ENCODE measurements at regions not wholly inside any gene's neighbourhood (a gene's known extent, or its start where the extent isn't known, plus 50 kb on each side); places are given as distances from the start of the nearest gene placed in this dataset.

DNA sequence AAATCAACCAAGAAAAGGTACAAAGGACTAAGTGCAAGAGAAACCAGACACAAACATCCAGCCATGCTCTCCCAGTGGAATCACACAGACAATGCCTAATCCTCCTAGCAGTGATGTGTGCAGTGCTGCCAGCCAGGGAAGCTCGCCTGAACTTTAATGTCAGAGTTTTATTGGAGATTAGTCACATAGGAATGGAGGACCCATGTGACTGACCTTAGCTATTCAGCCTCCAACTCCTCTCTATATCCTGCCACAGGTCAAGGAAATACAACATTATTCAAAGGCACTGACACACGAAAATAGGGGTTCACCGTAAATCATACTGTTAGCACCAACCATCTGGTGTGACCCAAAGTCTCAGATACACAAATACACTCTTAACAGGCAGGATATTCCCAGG, 684.6 kb downstream of the DOK5 start:
- Histone ChIP-seq H3K4me1 (no peaks in the 10 kb centered on the region), H3K36me3 (no peaks in the 10 kb centered on the region), H3K27ac (no peak overlapping the region), H3K9me3 (peaks cover 0 to 10% (median 0%) of the 10 kb centered on the region in 12 donors), H3K4me3 (no peak overlapping the region), H3K27me3 (no peaks in the 10 kb centered on the region)
- DNase-seq: no peak
- TF ChIP-seq POLR2A (IDR thresholded peaks at IDR 0.05): no peak
- TF ChIP-seq, protein P1, sequence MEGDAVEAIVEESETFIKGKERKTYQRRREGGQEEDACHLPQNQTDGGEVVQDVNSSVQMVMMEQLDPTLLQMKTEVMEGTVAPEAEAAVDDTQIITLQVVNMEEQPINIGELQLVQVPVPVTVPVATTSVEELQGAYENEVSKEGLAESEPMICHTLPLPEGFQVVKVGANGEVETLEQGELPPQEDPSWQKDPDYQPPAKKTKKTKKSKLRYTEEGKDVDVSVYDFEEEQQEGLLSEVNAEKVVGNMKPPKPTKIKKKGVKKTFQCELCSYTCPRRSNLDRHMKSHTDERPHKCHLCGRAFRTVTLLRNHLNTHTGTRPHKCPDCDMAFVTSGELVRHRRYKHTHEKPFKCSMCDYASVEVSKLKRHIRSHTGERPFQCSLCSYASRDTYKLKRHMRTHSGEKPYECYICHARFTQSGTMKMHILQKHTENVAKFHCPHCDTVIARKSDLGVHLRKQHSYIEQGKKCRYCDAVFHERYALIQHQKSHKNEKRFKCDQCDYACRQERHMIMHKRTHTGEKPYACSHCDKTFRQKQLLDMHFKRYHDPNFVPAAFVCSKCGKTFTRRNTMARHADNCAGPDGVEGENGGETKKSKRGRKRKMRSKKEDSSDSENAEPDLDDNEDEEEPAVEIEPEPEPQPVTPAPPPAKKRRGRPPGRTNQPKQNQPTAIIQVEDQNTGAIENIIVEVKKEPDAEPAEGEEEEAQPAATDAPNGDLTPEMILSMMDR (IDR thresholded peaks at IDR 0.05): no peak
- 70 to 78% (median 75%) methylated on average over 3 of the region's 3 CpGs for WGBS, 4 donors
- ATAC-seq: no peak
- intact Hi-C loops (cut with DNase I): no loop called here

DNA sequence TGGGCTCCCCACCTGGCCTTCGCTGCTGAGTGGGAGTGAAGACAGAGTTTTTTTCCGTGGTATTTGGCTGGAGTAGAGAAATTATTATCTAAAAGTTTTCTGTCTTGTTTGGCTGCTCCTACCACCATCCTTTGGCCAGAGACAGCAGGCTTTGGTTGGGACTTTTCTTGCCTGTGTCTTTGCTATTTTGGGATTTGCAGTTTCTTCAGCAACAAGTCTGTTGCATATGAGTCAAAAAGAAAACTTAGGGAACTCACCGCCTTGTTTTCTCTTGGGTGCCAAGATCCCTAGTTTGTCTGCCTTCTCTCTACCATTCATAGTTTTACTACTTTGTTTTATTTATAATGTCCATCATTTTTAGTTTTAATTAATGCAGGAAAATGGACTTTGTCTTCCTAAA, 683.8 kb downstream of the DOK5 start:
- no peak for ATAC-seq

GRCh38 chr20:55158446-55158845, 683.1 kb downstream of the DOK5 start:
- WGBS, 4 donors: 87 to 97% (median 91%) methylated on average over 2 of the region's 2 CpGs

More for the DNA sequence above, 683.8 kb downstream of the DOK5 start:
- no peak overlapping the region for H3K27ac ChIP-seq
- no peaks in the 10 kb centered on the region for H3K4me1 ChIP-seq
- intact Hi-C loops (cut with DNase I): no loop called here
- no peaks in the 10 kb centered on the region for H3K36me3 ChIP-seq
- H3K27me3 ChIP-seq: no peaks in the 10 kb centered on the region
- no peak for TF ChIP-seq POLR2A (IDR thresholded peaks at IDR 0.05)
- TF ChIP-seq, protein P1 (IDR thresholded peaks at IDR 0.05): no peak
- H3K9me3 ChIP-seq: peaks cover 0 to 10% (median 0%) of the 10 kb centered on the region in 12 donors
- no peak overlapping the region for H3K4me3 ChIP-seq
- no peak for DNase-seq
- 62 to 83% (median 76%) methylated on average over 3 of the region's 3 CpGs for WGBS, 4 donors

DNA sequence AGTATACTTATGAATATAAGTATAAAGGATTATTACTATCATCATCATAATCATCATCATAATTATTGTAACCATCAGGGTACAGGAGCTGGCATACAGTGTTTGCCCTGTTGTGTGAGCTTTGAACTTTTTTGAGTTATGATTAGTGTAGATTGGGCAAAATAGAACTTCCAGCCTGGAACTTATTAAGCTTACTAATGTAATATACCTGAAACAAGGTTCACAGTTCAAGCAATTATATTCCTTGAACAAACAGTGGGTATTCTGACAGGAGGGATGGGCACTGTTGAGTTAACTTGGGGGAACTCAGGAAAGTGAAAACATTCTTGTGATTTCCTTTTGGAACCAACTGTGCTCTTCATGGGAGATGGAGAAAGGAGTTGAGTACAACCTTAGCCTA, 680.0 kb downstream of the DOK5 start:
- no peak overlapping the region for H3K4me3 ChIP-seq
- no peaks in the 10 kb centered on the region for H3K27me3 ChIP-seq
- no peak for DNase-seq
- H3K4me1 ChIP-seq: no peaks in the 10 kb centered on the region
- H3K27ac ChIP-seq: no peak overlapping the region
- intact Hi-C loops (cut with DNase I): no loop called here
- H3K9me3 ChIP-seq: peaks cover 0 to 10% (median 0%) of the 10 kb centered on the region in 12 donors
- no peaks in the 10 kb centered on the region for H3K36me3 ChIP-seq
- TF ChIP-seq, protein P1 (IDR thresholded peaks at IDR 0.05): no peak
- no peak for ATAC-seq

More at GRCh38 chr20:55158446-55158845, 683.1 kb downstream of the DOK5 start:
- H3K4me1 ChIP-seq: no peaks in the 10 kb centered on the region
- no peaks in the 10 kb centered on the region for H3K36me3 ChIP-seq
- ATAC-seq (no peak), DNase-seq (no peak)
- TF ChIP-seq POLR2A (IDR thresholded peaks at IDR 0.05): no peak
- TF ChIP-seq, protein P1 (IDR thresholded peaks at IDR 0.05): no peak
- H3K27ac ChIP-seq: no peak overlapping the region
- H3K9me3 ChIP-seq: peaks cover 0 to 10% (median 0%) of the 10 kb centered on the region in 12 donors
- no peaks in the 10 kb centered on the region for H3K27me3 ChIP-seq
- intact Hi-C loops (cut with DNase I): no loop called here
- no peak overlapping the region for H3K4me3 ChIP-seq
